NB4 (cell line): ENCODE measurements at regions not wholly inside any gene's neighbourhood (a gene's known extent, or its start where the extent isn't known, plus 50 kb on each side); places are given as distances from the start of the nearest gene placed in this dataset.

ENCODE experiments used
- CTCF ChIP-seq: IDR thresholded peaks from one replicate; pipeline ENCODE4 v1.5.1; 2012; ENCODE audit warnings: low read depth, low read length
- MYC ChIP-seq: IDR thresholded peaks from 2 replicates; pipeline ENCODE4 v1.6.1; 2011; ENCODE audit warnings: low read depth, low read length
- POLR2A ChIP-seq: IDR thresholded peaks from 2 replicates; pipeline ENCODE4 v1.6.1; 2011; ENCODE audit warnings: mild to moderate bottlenecking; ENCODE audit not compliant: insufficient read length; ENCODE audit errors: extremely low read depth

- TF ChIP-seq CTCF (no peak), POLR2A (no peak), MYC (no peak)
These were observed 51.5 kb upstream of the PRPS1 start for GRCh38 chrX:107576841-107577240.
